ENCODE measurements at regions not wholly inside any gene's neighbourhood (a gene's known extent, or its start where the extent isn't known, plus 50 kb on each side); places are given as distances from the start of the nearest gene placed in this dataset.
A peak's percentile ranks its signal among the peaks of the same experiment; 100 is the strongest.

DNA sequence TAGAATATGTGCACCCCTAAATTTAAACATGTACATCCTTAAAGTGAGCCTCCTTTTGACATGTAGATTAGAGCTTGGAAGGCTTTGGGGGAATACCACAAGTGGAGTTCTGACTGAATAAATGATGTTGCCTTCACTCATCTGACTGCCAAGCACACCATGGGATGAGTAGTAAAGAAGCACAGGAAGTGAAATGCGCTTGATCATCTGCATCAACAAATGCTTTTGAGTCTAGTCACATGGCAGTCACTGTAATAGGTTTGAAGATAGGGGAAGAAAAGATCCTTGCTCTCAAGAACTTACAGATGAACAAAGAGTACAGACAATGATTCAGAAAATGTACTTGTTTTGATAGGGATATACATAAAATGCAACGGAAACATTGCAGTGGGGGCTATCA, 62.0 kb upstream of the STARD4 start:
- Histone ChIP-seq H3K9me3 (peaks cover 5% of the 10 kb centered on the region), H3K27me3 (ENCODE audit: low read depth) (no peaks in the 10 kb centered on the region), H3K4me3 (no peak overlapping the region), H3K36me3 (no peaks in the 10 kb centered on the region), H3K27ac (no peak overlapping the region), H3K4me1 (no peaks in the 10 kb centered on the region)
- intact Hi-C loops (cut with DNase I): no loop called here
- no peak for TF ChIP-seq CTCF (IDR thresholded peaks at IDR 0.05)
- ATAC-seq: no peak
- DNase-seq: no peak

DNA sequence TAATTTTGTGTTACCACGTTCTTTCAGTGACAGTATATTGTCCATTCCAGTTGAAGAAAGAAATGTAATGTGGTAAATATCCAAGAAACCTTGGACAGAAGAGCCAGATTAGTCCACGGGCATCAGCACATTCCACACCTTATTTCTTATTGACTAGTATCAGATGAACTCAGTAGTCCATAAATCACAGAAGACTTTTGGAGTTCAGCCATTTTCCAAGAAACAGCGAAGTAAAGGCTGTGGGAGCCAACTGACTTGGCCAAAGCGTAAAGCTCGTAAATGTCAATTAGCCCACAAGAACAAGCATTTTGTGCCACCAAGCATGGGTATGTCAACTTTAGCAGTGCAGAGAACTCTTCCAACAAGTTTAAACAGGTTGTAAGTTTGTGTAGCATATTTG, 60.2 kb upstream of the STARD4 start:
- no peak overlapping the region for H3K27ac ChIP-seq
- intact Hi-C loops (cut with DNase I): no loop called here
- DNase-seq: no peak

DNA sequence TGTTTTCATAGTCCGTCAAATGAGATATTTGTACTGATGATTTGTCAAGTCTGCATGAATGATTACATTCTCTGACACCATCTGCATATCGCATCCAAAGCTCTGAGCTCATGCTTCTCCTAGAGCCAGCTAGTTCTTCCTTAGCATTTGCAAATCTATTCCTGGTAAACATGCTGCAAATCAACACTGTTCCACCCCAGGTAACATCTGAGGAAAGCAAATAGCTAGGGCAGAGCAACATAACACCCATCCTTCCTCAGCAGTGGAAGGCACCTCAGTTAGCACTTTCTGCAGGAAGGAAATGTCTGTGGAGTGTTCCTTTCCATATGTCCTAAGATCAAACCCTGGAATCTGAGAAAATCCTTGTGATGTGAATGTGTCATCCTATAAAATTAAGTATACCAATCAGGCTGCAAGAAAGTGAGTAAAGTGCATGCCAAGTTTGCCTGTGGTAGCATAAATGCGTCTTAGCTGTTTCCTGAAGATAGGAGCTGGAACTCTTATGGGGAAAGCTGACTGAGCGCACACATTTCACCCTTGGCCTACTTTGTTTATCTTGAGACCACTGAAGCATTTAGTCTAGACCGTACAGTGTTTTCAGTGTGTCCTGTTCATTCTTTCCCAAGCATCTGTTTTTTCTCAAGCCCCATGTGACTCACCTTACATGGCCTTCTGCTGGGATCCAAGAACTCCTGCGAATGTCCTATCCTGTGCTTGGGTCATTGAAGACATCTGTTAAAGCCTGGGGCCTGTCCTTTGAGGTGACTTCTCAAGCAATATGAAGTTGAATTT, 50.9 kb upstream of the STARD4 start:
- Histone ChIP-seq H3K36me3 (no peaks in the 10 kb centered on the region), H3K4me3 (no peak overlapping the region), H3K4me1 (no peaks in the 10 kb centered on the region), H3K9me3 (no peaks in the 10 kb centered on the region), H3K27me3 (ENCODE audit: low read depth) (no peaks in the 10 kb centered on the region), H3K27ac (no peak overlapping the region)
- ATAC-seq (peak in 1 of 2 donors; percentile 48), DNase-seq (no peak)
- intact Hi-C loops (cut with DNase I): no loop called here
- TF ChIP-seq CTCF (IDR thresholded peaks at IDR 0.05): no peak

More for the DNA sequence above, 60.2 kb upstream of the STARD4 start:
- Histone ChIP-seq H3K27me3 (ENCODE audit: low read depth) (no peaks in the 10 kb centered on the region), H3K4me1 (no peaks in the 10 kb centered on the region), H3K4me3 (no peak overlapping the region), H3K9me3 (peaks cover 5% of the 10 kb centered on the region), H3K36me3 (no peaks in the 10 kb centered on the region)
- no peak for ATAC-seq
- no peak for TF ChIP-seq CTCF (IDR thresholded peaks at IDR 0.05)

DNA sequence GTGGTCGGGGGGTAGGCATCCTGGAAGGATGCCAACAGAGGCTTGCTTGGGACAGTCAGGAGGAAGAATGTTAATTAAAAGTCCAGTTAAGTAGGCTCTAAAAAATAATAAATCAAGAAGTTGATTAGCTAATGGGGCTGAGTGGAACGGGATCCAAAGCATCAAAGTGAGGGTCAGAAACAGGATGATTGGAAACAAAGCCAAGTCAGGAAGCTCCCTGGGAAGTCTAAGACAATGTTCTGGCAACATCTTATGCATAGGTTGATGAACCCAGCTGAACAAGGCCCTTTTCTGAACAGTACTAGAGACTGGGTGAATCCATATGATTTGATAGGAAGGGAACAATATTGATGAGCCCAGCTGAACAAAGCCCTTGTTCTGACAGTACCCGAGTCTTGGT, 50.2 kb upstream of the STARD4 start:
- no peaks in the 10 kb centered on the region for H3K27me3 ChIP-seq (ENCODE audit: low read depth)
- TF ChIP-seq CTCF (IDR thresholded peaks at IDR 0.05): no peak
- no peaks in the 10 kb centered on the region for H3K9me3 ChIP-seq
- intact Hi-C loops (cut with DNase I): no loop called here
- H3K27ac ChIP-seq: no peak overlapping the region
- H3K4me3 ChIP-seq: no peak overlapping the region
- no peaks in the 10 kb centered on the region for H3K36me3 ChIP-seq
- H3K4me1 ChIP-seq: no peaks in the 10 kb centered on the region
- DNase-seq (no peak), ATAC-seq (no peak)

Measured in lower lobe of right lung (tissue), 2 donors.